ENCODE measurements at regions not wholly inside any gene's neighbourhood (a gene's known extent, or its start where the extent isn't known, plus 50 kb on each side); places are given as distances from the start of the nearest gene placed in this dataset.
"Not testable (repeated sequence)": the region's sequence is repeated elsewhere in the genome, so short reads cannot be mapped to it uniquely, and the experiment has no call there.

DNA sequence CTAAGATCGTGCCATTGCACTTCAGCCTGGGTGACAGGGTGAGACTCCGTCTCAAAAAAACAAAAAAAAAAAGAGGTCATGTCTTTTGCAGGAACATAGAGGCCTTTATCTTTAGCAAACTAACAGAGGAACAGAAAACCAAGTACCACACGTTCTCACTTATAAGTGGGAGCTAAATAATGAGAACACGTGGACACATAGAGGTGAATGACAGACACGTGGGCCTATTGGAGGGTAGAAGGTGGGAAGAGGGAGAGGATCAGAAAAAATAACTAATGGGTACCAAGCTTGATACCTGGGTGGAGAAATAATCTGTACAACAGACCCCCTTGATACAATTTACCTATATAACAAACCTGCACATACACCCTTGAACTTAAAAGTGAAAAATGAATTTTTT, 401.4 kb upstream of the NAALADL2 start:
- DNase-seq, result no peak

- no peak for DNase-seq
These were observed 398.3 kb upstream of the NAALADL2 start for GRCh38 chr3:174460831-174461230.

GRCh38 chr3:174462916-174463315, 396.2 kb upstream of the NAALADL2 start:
- DNase-seq, result no peak

GRCh38 chr3:174465177-174465576, 394.0 kb upstream of the NAALADL2 start:
- no peak for DNase-seq

GRCh38 chr3:174466471-174467054, 392.6 kb upstream of the NAALADL2 start:
- DNase-seq, result no peak

DNA sequence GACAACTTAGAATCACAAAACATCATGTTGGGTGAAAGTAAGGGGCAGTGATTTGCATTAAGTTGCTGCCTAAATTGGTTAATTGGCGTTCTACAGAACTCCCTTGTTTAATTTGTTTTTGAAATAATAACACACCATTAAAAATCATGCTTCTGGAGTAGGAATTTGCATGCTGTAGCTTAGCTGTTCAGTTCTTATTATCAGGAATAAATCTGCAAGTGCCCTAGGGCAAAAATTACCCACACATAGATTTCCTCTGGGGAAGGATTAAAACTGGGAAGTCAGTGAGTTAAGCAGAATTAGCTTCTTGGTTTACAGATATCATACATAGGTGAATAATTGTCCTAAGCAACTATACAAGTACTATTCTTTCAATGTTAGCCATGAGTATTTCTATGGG, 381.6 kb upstream of the NAALADL2 start:
- no peak for DNase-seq

DNA sequence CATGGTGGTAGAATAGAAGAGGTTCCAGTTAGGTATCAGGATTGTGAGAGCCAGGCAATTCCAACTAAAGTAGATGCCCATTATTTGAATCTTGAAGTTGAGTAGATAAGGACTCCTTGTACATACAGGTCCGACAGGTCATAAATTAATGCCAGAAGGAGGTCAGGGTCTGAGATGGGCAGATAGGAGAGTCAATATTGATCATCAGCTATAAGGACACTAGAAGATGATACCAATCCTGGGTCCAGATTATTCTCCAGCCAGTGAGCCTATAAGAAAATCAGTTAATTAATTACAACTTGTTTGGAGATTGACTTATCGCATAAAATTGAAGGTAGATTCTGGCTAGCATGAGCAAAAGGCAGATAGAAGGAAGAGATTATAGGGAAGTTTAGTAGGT, 378.4 kb upstream of the NAALADL2 start:
- no peak for DNase-seq

GRCh38 chr3:174482541-174482940, 376.6 kb upstream of the NAALADL2 start:
- no peak for DNase-seq

DNA sequence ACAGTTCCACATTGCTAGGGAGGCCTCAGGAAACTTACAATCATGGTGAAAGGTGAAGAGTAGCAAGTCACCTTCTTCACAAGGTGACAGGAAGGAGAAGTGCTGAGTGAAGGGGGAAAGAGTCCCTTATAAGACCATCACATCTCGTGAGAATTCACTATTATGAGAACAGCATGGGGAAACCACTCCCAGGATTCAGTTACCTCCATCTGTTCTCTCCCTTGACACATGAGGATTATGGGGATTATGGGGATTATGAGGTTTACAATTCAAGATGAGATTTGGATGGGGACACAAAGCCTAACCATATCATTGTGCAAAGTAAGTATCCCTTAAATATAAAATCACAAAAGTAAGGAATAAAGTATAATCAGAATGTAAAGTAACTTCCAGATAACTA, 375.9 kb upstream of the NAALADL2 start:
- DNase-seq, result no peak

- not testable (repeated sequence) for DNase-seq
These were observed 375.3 kb upstream of the NAALADL2 start for GRCh38 chr3:174483856-174484255.

- no peak for DNase-seq
These were observed 370.6 kb upstream of the NAALADL2 start for GRCh38 chr3:174488527-174488926.

DNA sequence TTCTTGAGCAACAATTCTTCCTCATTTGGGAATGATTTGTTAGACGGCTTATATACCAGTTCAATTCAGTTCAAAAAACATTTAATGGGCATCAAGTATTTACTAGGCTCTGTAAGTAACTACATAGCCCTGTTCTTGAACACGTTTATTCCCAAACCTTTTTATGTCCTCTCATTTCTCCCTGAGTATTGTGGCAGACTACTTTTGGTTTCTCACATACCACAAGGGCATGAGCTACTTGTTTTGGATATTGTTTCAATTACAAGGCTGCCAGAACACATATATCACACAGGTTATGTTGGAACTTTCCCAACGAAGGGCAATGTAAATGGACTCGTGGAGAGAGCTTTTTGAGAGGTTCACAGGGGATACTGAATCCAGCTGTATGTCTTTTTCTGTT, 363.8 kb upstream of the NAALADL2 start:
- no peak for DNase-seq

- no peak for DNase-seq
These were observed 363.2 kb upstream of the NAALADL2 start for GRCh38 chr3:174495928-174496327.

GRCh38 chr3:174498638-174499037, 360.5 kb upstream of the NAALADL2 start:
- DNase-seq, result no peak

- DNase-seq, result no peak
These were observed 353.9 kb upstream of the NAALADL2 start for GRCh38 chr3:174505266-174505665.

- no peak for DNase-seq
These were observed 334.9 kb upstream of the NAALADL2 start for GRCh38 chr3:174524203-174524602.

DNA sequence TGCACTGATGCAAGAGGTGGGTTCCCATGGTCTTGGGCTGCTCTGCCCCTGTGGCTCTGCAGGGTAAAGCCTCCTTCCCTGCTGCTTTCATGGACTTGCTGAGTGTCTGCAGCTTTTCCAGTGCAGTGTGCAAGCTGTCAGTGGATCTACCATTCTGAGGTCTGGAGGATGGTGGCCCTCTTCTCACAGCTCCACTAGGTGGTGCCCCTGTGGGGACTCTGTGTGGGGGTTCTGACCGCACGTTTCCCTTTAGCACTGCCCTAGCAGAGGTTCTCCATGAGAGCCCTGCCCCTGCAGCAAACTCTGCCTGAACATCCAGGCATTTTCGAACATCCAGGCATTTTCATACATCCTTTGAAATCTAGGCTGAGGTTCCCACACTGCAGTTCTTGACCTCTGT, 329.8 kb upstream of the NAALADL2 start:
- DNase-seq, result no peak

- no peak for DNase-seq
These were observed 327.7 kb upstream of the NAALADL2 start for GRCh38 chr3:174531262-174531982.

- DNase-seq, result no peak
These were observed 326.9 kb upstream of the NAALADL2 start for GRCh38 chr3:174532216-174532615.

DNA sequence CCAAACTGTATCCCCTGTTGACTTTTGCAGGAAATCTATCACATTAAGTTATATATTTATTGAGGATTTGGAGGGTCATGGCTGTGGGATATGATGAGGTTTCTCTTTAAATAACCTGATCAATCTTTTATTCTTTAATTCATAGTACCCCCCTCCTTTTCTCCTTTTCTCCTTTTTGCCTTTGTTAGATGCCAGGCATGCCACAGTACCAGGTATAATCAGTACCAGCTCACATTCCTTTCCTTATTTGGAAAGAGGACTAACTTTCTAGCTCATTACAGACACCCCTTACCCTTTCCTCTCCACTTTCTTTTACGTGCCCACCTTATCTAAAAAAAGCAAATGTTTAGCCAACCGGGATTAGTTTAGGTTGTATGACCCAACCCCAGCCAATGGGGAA, 326.4 kb upstream of the NAALADL2 start:
- no peak for DNase-seq

- DNase-seq, result no peak
These were observed 325.8 kb upstream of the NAALADL2 start for GRCh38 chr3:174533286-174533685.

DNA sequence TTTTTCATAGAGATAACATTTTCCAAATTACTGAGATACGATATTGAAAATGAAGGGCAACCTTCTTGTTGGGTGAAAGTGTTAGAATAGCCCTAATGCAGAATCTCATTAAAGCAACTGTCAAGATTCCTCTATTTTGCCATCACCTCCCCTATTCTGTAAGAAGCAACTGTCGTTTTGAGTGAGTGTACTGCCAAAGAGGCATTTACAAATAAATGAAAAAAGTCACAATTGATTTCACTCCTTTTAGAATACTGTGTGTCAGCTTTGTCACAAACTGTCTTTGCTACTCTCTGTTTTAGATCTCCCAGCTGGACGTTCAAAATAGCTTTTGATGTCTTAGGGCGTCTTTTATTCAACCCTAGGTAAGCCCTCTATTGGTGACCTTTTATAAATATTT, 322.8 kb upstream of the NAALADL2 start:
- no peak for DNase-seq

- no peak for DNase-seq
These were observed 321.0 kb upstream of the NAALADL2 start for GRCh38 chr3:174538151-174538550.
